ENCODE measurements at regions not wholly inside any gene's neighbourhood (a gene's known extent, or its start where the extent isn't known, plus 50 kb on each side); places are given as distances from the start of the nearest gene placed in this dataset.

DNA sequence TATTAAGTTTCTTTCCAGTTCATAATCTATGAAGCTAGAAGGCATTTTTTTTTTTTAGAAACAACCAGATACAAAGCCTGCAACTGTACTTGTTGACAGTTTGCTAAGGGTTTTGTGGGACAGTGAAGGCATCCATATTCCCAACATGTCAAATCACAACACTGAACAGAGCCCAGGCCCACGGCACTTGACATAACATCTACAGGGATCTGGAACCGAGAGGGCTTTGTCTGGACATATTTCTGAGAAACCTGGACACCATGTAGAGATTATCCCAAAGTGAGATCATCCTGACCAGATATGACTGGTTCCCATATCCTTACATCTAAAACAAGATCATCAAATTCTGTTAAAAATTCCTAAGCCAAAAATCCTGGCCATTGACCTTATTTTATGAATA lies 336.3 kb downstream of the ACTL7B start:
- H3K36me3 ChIP-seq (ENCODE audit: control insufficient read depth in 2 of 2, extremely low read depth in 1 of 2, insufficient read depth in 2 of 2, low read length in 2 of 2): no peaks in the 10 kb centered on the region
- peaks cover 8% of the 10 kb centered on the region for H3K4me1 ChIP-seq (ENCODE audit: control insufficient read depth, extremely low read depth, insufficient read depth, low read length)
- dilution Hi-C loops (cut with MboI; ENCODE audit: extremely low pct_ligation_motif_present, low sequenced_read_pairs): no loop called here
- no peak overlapping the region for H3K4me3 ChIP-seq (ENCODE audit: control insufficient read depth in 2 of 3, extremely low read depth in 1 of 3, insufficient read depth in 2 of 3, low read depth in 1 of 3, low read length in 3 of 3)
- no peak overlapping the region for H3K9ac ChIP-seq (ENCODE audit: control insufficient read depth, extremely low read depth, insufficient read depth, low read length)
- DNase-seq (ENCODE audit: low read depth, low spot score): no peak
- no peaks in the 10 kb centered on the region for H3K27me3 ChIP-seq (ENCODE audit: control insufficient read depth, extremely low read depth, insufficient read depth, low read length)
- no peaks in the 10 kb centered on the region for H4K20me1 ChIP-seq (ENCODE audit: control insufficient read depth, extremely low read depth, insufficient read depth, low read length)
- no peaks in the 10 kb centered on the region for H3K9me3 ChIP-seq (ENCODE audit: control insufficient read depth, low read depth, low read length)
- no peak overlapping the region for H2AFZ ChIP-seq (ENCODE audit: control insufficient read depth, low read length)
- no peak for FAIRE-seq
- H3K4me2 ChIP-seq (ENCODE audit: control insufficient read depth, extremely low read depth, insufficient read depth, low read depth, low read length): no peak overlapping the region
- H3K79me2 ChIP-seq (ENCODE audit: control insufficient read depth, insufficient read depth, low read length): no peaks in the 10 kb centered on the region
- no peak for TF ChIP-seq EZH2 (IDR thresholded peaks at IDR 0.05; ENCODE audit: low read length)
- TF ChIP-seq, protein P1, sequence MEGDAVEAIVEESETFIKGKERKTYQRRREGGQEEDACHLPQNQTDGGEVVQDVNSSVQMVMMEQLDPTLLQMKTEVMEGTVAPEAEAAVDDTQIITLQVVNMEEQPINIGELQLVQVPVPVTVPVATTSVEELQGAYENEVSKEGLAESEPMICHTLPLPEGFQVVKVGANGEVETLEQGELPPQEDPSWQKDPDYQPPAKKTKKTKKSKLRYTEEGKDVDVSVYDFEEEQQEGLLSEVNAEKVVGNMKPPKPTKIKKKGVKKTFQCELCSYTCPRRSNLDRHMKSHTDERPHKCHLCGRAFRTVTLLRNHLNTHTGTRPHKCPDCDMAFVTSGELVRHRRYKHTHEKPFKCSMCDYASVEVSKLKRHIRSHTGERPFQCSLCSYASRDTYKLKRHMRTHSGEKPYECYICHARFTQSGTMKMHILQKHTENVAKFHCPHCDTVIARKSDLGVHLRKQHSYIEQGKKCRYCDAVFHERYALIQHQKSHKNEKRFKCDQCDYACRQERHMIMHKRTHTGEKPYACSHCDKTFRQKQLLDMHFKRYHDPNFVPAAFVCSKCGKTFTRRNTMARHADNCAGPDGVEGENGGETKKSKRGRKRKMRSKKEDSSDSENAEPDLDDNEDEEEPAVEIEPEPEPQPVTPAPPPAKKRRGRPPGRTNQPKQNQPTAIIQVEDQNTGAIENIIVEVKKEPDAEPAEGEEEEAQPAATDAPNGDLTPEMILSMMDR (optimal IDR thresholded peaks at IDR 0.05 in 1 of 3, IDR thresholded peaks at IDR 0.05 in 1 of 3, conservative IDR thresholded peaks at IDR 0.05 in 1 of 3; ENCODE audit: extremely low read depth in 1 of 3, insufficient read depth in 2 of 3, low read length in 3 of 3): no peak
- H3K27ac ChIP-seq (ENCODE audit: control insufficient read depth, insufficient read depth, low read length): no peak overlapping the region
- no peaks in the 10 kb centered on the region for H3K9me1 ChIP-seq (ENCODE audit: control insufficient read depth, extremely low read depth, insufficient read depth, low read length)

DNA sequence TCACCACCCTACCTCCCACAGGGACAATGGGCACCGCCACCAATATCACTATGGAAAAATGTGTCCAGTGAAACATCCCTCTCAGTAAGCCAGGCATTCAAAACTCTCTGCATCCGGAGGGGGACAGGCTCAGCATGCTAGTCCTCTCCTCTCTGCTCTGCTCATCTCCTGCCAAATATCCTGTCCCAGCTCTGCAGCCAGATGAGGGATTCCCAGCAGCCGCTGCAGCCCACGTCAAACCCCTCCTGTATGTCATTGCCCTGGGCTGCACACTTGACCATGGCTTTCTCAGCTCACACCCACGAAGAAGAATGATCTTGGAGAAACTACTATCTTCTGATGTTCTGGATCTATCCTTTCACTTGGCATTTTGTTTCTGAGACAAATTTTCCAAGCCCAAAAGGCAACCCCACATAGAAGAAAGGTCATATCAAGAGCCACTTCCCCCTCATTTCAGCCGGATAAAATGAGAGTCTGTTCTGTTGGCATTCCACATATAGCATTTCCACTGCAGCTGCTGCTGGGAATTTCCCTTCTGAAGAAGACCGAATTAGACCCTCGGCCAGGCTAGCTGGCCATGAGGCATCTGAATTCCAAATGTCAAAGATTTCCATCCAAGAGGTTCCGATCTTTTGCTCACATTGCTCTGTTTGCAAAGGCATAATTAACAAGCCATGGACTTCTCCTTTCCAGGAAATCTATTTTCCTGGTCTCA lies 338.0 kb downstream of the ACTL7B start:
- Histone ChIP-seq H3K27ac (ENCODE audit: control insufficient read depth, insufficient read depth, low read length) (no peak overlapping the region), H3K9me1 (ENCODE audit: control insufficient read depth, extremely low read depth, insufficient read depth, low read length) (no peaks in the 10 kb centered on the region), H3K27me3 (ENCODE audit: control insufficient read depth, extremely low read depth, insufficient read depth, low read length) (no peaks in the 10 kb centered on the region), H2AFZ (ENCODE audit: control insufficient read depth, low read length) (no peak overlapping the region), H3K36me3 (ENCODE audit: control insufficient read depth in 2 of 2, extremely low read depth in 1 of 2, insufficient read depth in 2 of 2, low read length in 2 of 2) (no peaks in the 10 kb centered on the region), H3K4me3 (ENCODE audit: control insufficient read depth in 2 of 3, extremely low read depth in 1 of 3, insufficient read depth in 2 of 3, low read depth in 1 of 3, low read length in 3 of 3) (no peak overlapping the region), H3K4me1 (ENCODE audit: control insufficient read depth, extremely low read depth, insufficient read depth, low read length) (peaks cover 8% of the 10 kb centered on the region), H3K9me3 (ENCODE audit: control insufficient read depth, low read depth, low read length) (no peaks in the 10 kb centered on the region), H4K20me1 (ENCODE audit: control insufficient read depth, extremely low read depth, insufficient read depth, low read length) (no peaks in the 10 kb centered on the region), H3K9ac (ENCODE audit: control insufficient read depth, extremely low read depth, insufficient read depth, low read length) (no peak overlapping the region), H3K4me2 (ENCODE audit: control insufficient read depth, extremely low read depth, insufficient read depth, low read depth, low read length) (no peak overlapping the region), H3K79me2 (ENCODE audit: control insufficient read depth, insufficient read depth, low read length) (no peaks in the 10 kb centered on the region)
- dilution Hi-C loops (cut with MboI; ENCODE audit: extremely low pct_ligation_motif_present, low sequenced_read_pairs): no loop called here
- no peak for TF ChIP-seq EZH2 (IDR thresholded peaks at IDR 0.05; ENCODE audit: low read length)
- TF ChIP-seq, protein P1 (optimal IDR thresholded peaks at IDR 0.05 in 1 of 3, IDR thresholded peaks at IDR 0.05 in 1 of 3, conservative IDR thresholded peaks at IDR 0.05 in 1 of 3; ENCODE audit: extremely low read depth in 1 of 3, insufficient read depth in 2 of 3, low read length in 3 of 3): no peak
- no peak for DNase-seq (ENCODE audit: low read depth, low spot score)
- no peak for FAIRE-seq

Measured in keratinocyte (primary cell).